Stomach (tissue), 4 donors: ENCODE measurements at regions not wholly inside any gene's neighbourhood (a gene's known extent, or its start where the extent isn't known, plus 50 kb on each side); places are given as distances from the start of the nearest gene placed in this dataset.

ENCODE experiments used
- CTCF ChIP-seq, 7 experiments: fragments of 450-650 bp in 4 of 7; fragments of 200-600 bp in 3 of 7; sonication (generic) in 3 of 7; IDR thresholded peaks; one replicate each; pipeline ENCODE4 v1.5.1; 2016 to 2019; ENCODE audit warnings: antibody characterized with exemption in 7 of 7, control low read depth in 2 of 7, mild to moderate bottlenecking in 1 of 7
- EP300 ChIP-seq: sonication (generic); formaldehyde crosslinking; IDR thresholded peaks from one replicate; pipeline ENCODE4 v1.6.1; 2017; ENCODE audit warnings: antibody characterized with exemption
- POLR2A ChIP-seq, 4 donors: fragments of 450-650 bp; IDR thresholded peaks; one replicate each; pipeline ENCODE4 v1.6.1; 2016; ENCODE audit warnings: antibody characterized with exemption in 4 of 4, control low read depth in 2 of 4, mild to moderate bottlenecking in 1 of 4, moderate library complexity in 1 of 4

DNA sequence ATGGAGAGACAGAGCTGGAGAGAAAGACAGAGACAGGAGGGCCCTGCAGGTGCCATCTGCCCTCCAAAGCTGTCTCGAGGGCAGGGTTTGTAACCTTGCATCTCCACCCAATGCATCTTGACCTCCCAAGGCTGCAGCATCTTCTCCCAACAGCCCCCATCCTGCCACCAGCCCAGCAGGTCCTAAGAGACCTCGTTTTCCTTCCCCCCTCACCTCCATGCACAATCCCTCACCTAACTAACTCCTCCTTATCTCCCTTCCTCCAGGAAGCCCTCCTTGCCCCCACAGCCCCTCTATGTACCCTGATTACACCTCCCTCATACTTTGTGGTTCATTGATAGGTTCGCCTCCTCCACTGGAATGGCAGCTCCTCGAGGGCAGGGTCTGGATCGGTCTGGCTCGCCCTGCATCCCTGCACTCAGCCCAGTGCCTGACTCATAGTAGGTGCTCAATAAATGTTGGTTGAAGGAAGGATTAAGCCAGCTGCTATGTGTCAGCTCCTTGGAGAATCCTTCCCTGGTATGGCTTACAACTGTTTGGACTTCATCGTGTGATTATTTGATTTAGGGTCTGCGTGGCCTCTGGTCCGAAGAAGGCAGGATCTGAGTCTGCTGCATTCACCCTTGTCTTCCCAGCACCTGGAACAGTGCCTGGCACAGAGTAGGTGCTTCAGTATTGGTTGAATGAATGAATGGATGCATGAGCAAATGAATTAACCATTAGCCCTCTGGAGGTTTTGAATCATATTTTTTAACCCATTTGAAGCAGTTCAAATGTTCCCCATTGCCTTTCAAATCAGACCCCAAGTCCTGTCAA is 105.6 kb upstream of the PTPN1 start:
- TF ChIP-seq CTCF (IDR thresholded peaks at IDR 0.05) (no peak), EP300 (no peak), POLR2A (IDR thresholded peaks at IDR 0.05) (no peak)
